Natural killer cell (primary cell): ENCODE measurements at regions not wholly inside any gene's neighbourhood (a gene's known extent, or its start where the extent isn't known, plus 50 kb on each side); places are given as distances from the start of the nearest gene placed in this dataset.

Experiments
- ATAC-seq, 3 donors: fragments of 150-1000 bp in 2 of 3; fragments of 200-7000 bp in 1 of 3; cut with Tn5 transposase; 1 replicate in 1 of 3; 2 replicates in 2 of 3; pipeline ENCODE4 v1.10.0; 2021; ENCODE audit warnings: mild to moderate bottlenecking in 2 of 3, moderate library complexity in 2 of 3
- DNase-seq, 2 donors: peaks; one replicate each; pipeline versions ENCODE4 v3.0.0 to v3.0.0-alpha.2; 2013 to 2021; ENCODE audit warnings: mixed read lengths in 1 of 2
- H3K27ac ChIP-seq: one replicate; pipeline ENCODE4 v1.5.1; 2013; ENCODE audit warnings: mild to moderate bottlenecking, low read length
- H3K27me3 ChIP-seq: one replicate; pipeline ENCODE4 v1.6.1; 2013; ENCODE audit warnings: low read length; ENCODE audit not compliant: control insufficient read depth, insufficient read depth
- H3K36me3 ChIP-seq: one replicate; pipeline ENCODE4 v1.6.1; 2013; ENCODE audit warnings: low read length; ENCODE audit not compliant: control insufficient read depth, insufficient read depth
- H3K4me1 ChIP-seq: one replicate; pipeline ENCODE4 v1.6.1; 2013; ENCODE audit warnings: low read length; ENCODE audit not compliant: control insufficient read depth, insufficient read depth
- H3K4me3 ChIP-seq: one replicate; pipeline ENCODE4 v1.5.1; 2013; ENCODE audit warnings: low read length
- H3K9me3 ChIP-seq: one replicate; pipeline ENCODE4 v1.6.1; 2013; ENCODE audit warnings: low read length; ENCODE audit not compliant: control insufficient read depth, insufficient read depth
- H3K27ac Mint-ChIP-seq, 2 donors: one replicate each; pipeline ENCODE4 v1.8.0; 2022; ENCODE audit warnings: mild to moderate bottlenecking in 2 of 2, mixed read lengths in 2 of 2, moderate library complexity in 1 of 2
- H3K27me3 Mint-ChIP-seq, 2 donors: one replicate each; pipeline ENCODE4 v1.8.0; 2022; ENCODE audit warnings: low read depth in 2 of 2, mixed read lengths in 2 of 2
- H3K36me3 Mint-ChIP-seq: one replicate; pipeline ENCODE4 v1.8.0; 2022; ENCODE audit warnings: mixed read lengths
- H3K4me1 Mint-ChIP-seq, 2 donors: one replicate each; pipeline ENCODE4 v1.8.0; 2022; ENCODE audit warnings: mixed read lengths in 2 of 2
- H3K4me3 Mint-ChIP-seq: one replicate; pipeline ENCODE4 v1.8.0; 2022; ENCODE audit warnings: mild to moderate bottlenecking, moderate library complexity, mixed read lengths
- H3K9me3 Mint-ChIP-seq, 2 donors: one replicate each; pipeline ENCODE4 v1.8.0; 2022; ENCODE audit warnings: mixed read lengths in 2 of 2
- CTCF ChIP-seq: fragments of 200-600 bp; IDR thresholded peaks from one replicate; pipeline ENCODE4 v1.8.0; 2022; ENCODE audit warnings: antibody characterized with exemption
- WGBS: methylation state at CpG from one replicate; pipeline ENCODE4 v1.1.7; 2013; ENCODE audit warnings: missing lambda C conversion rate; ENCODE audit not compliant: insufficient coverage; 5-methylcytosine and 5-hydroxymethylcytosine counted together
- intact Hi-C: fragments of 100-400 bp; cut with micrococcal nuclease; formaldehyde crosslinking; loops from one replicate; pipeline ENCODE4 v1.14.2; 2022

DNA sequence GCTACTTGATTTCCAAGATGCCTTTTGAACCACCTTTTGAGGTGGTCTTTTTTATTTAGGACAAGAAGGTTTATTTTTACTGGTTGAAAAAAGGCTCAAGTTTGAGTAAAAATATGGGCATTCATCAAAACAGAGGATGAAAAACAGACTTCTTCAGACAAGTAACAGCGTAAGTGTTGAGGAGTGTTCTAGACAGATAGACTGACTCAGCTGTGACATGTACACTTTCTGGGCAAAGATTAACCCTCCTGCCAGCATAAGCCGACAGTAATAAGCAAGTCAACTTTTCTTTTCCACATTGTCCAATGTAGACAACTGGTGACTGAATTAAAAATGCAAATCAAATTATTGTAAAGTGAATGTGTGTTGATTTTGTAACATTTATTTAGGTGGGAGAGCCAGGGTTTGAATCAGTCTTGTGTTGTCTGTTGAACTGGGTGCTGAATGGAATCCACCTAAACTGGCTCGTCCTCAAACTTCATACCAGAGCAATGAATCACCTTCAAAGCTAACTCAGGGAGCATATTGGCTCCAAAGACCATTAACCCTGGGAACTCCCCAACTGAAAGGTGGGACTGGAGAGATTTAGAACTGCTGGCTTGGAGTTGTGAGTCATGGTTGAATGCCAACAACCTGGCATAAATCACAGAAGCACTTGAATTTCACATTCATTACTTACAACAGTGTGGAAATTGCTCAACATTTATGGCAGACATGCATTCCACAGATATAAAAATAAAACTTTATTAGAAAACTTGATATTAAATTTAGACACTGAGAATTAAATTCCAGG is 377.0 kb downstream of the ETS1 start:
- Mint-ChIP-seq H3K27ac (no peak overlapping the region), H3K27me3 (no peaks in the 10 kb centered on the region), H3K36me3 (peaks cover 11% of the 10 kb centered on the region), H3K4me1 (peaks cover 9 to 13% of the 10 kb centered on the region in 2 donors), H3K9me3 (no peaks in the 10 kb centered on the region), H3K4me3 (no peak overlapping the region)
- Histone ChIP-seq H3K4me1 (no peaks in the 10 kb centered on the region), H3K27ac (no peak overlapping the region), H3K9me3 (no peaks in the 10 kb centered on the region), H3K27me3 (no peaks in the 10 kb centered on the region), H3K36me3 (no peaks in the 10 kb centered on the region), H3K4me3 (no peak overlapping the region)
- no peak for TF ChIP-seq CTCF
- DNase-seq (no peak), ATAC-seq (no peak)
- intact Hi-C loops = no loop called here
- 93% methylated on average over 1 of the region's 3 CpGs for WGBS

DNA sequence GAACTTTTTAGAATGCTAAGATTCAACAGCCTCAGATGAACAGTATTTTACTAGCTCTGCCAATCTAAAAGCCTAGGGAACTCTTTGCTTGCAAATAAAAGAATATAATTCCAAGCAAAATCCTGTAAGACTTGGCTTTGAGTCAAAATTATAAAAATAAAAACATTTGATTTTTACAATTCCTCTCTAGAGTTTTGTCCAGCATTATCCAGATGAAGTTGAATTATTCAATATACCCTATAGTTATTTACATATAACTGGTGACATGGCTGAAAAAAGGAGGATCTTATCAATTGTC is 378.3 kb downstream of the ETS1 start:
- H3K4me3 Mint-ChIP-seq = no peak overlapping the region
- peaks cover 9 to 13% of the 10 kb centered on the region in 2 donors for H3K4me1 Mint-ChIP-seq
- no peak for TF ChIP-seq CTCF
- intact Hi-C loops = no loop called here
- no peaks in the 10 kb centered on the region for H3K27me3 Mint-ChIP-seq
- no peaks in the 10 kb centered on the region for H3K27me3 ChIP-seq
- no peak overlapping the region for H3K27ac ChIP-seq
- DNase-seq (no peak), ATAC-seq (no peak)
- H3K36me3 Mint-ChIP-seq = peaks cover 11% of the 10 kb centered on the region
- no peaks in the 10 kb centered on the region for H3K9me3 Mint-ChIP-seq
- no peaks in the 10 kb centered on the region for H3K4me1 ChIP-seq
- H3K36me3 ChIP-seq = no peaks in the 10 kb centered on the region
- H3K4me3 ChIP-seq = no peak overlapping the region
- H3K27ac Mint-ChIP-seq = no peak overlapping the region
- H3K9me3 ChIP-seq = no peaks in the 10 kb centered on the region

GRCh38 chr11:128208329-128209137 is 378.8 kb downstream of the ETS1 start:
- ATAC-seq (no peak), DNase-seq (no peak)
- Mint-ChIP-seq H3K27me3 (no peaks in the 10 kb centered on the region), H3K4me3 (no peak overlapping the region), H3K27ac (no peak overlapping the region), H3K9me3 (no peaks in the 10 kb centered on the region), H3K4me1 (peaks cover 5 to 9% of the 10 kb centered on the region in 2 donors), H3K36me3 (peaks cover 7% of the 10 kb centered on the region)
- intact Hi-C loops = no loop called here
- no peaks in the 10 kb centered on the region for H3K9me3 ChIP-seq
- H3K27ac ChIP-seq = no peak overlapping the region
- 81% methylated on average over 4 of the region's 6 CpGs for WGBS
- no peaks in the 10 kb centered on the region for H3K36me3 ChIP-seq
- H3K4me1 ChIP-seq = no peaks in the 10 kb centered on the region
- H3K27me3 ChIP-seq = no peaks in the 10 kb centered on the region
- H3K4me3 ChIP-seq = no peak overlapping the region
- TF ChIP-seq CTCF = no peak
